Activated CD8-positive, alpha-beta T cell treated with anti-CD3 and anti-CD28 coated beads for 36 hours (primary cell): ENCODE measurements at regions not wholly inside any gene's neighbourhood (a gene's known extent, or its start where the extent isn't known, plus 50 kb on each side); places are given as distances from the start of the nearest gene placed in this dataset.

Source experiments
- ATAC-seq: fragments of 200-7000 bp; cut with Tn5 transposase; one replicate; pipeline ENCODE4 v1.10.0; 2021; ENCODE audit warnings: mild to moderate bottlenecking, moderate library complexity
- CTCF ChIA-PET: fragments of 350-600 bp; sonication (Branson Sonifier 250); formaldehyde crosslinking; loops from one replicate; lab custom pipeline; 2021; ENCODE audit warnings: antibody characterized with exemption; lab: Charles Lee
- POLR2A ChIA-PET: fragments of 350-600 bp; sonication (Branson Sonifier 250); formaldehyde crosslinking; loops from one replicate; lab custom pipeline; 2021; ENCODE audit warnings: antibody characterized with exemption; lab: Charles Lee
- DNase-seq: peaks from one replicate; pipeline ENCODE4 v3.0.0-alpha.2; 2020
- H3K27ac Mint-ChIP-seq: one replicate; pipeline ENCODE4 v1.8.0; 2021; ENCODE audit warnings: mild to moderate bottlenecking, mixed read lengths
- H3K27me3 Mint-ChIP-seq: one replicate; pipeline ENCODE4 v1.8.0; 2021; ENCODE audit warnings: mixed read lengths
- H3K36me3 Mint-ChIP-seq: one replicate; pipeline ENCODE4 v1.8.0; 2021; ENCODE audit warnings: low read depth, mixed read lengths
- H3K4me1 Mint-ChIP-seq: one replicate; pipeline ENCODE4 v1.8.0; 2021; ENCODE audit warnings: low read depth, mixed read lengths
- H3K4me3 Mint-ChIP-seq: one replicate; pipeline ENCODE4 v1.8.0; 2021; ENCODE audit warnings: mild to moderate bottlenecking, moderate library complexity, mixed read lengths
- H3K9me3 Mint-ChIP-seq: one replicate; pipeline ENCODE4 v1.8.0; 2021; ENCODE audit warnings: mixed read lengths
- CTCF ChIP-seq: fragments of 200-600 bp; IDR thresholded peaks from one replicate; pipeline ENCODE4 v1.8.0; 2022; ENCODE audit warnings: antibody characterized with exemption, mild to moderate bottlenecking
- intact Hi-C: fragments of 100-400 bp; cut with micrococcal nuclease; formaldehyde crosslinking; loops from one replicate; pipeline ENCODE4 v1.10.0; 2022

- Mint-ChIP-seq H3K4me3 (no peak overlapping the region), H3K27ac (no peak overlapping the region), H3K9me3 (peaks cover 2% of the 10 kb centered on the region), H3K27me3 (no peaks in the 10 kb centered on the region), H3K4me1 (no peaks in the 10 kb centered on the region), H3K36me3 (no peaks in the 10 kb centered on the region)
- intact Hi-C loops, result no loop called here
- POLR2A ChIA-PET, result no interaction called here
- no peak for TF ChIP-seq CTCF
- ATAC-seq, result no peak
- CTCF ChIA-PET, result no interaction called here
- no peak for DNase-seq
These were observed 274.6 kb upstream of the IRX2 start for GRCh38 chr5:3026099-3026498.

GRCh38 chr5:3025392-3025791 lies 273.9 kb upstream of the IRX2 start:
- intact Hi-C loops, result no loop called here
- ChIA-PET POLR2A (no interaction called here), CTCF (no interaction called here)
- peaks cover 1% of the 10 kb centered on the region for H3K9me3 Mint-ChIP-seq
- H3K4me3 Mint-ChIP-seq, result no peak overlapping the region
- no peaks in the 10 kb centered on the region for H3K36me3 Mint-ChIP-seq
- TF ChIP-seq CTCF, result no peak
- no peaks in the 10 kb centered on the region for H3K4me1 Mint-ChIP-seq
- H3K27me3 Mint-ChIP-seq, result no peaks in the 10 kb centered on the region
- H3K27ac Mint-ChIP-seq, result no peak overlapping the region
- DNase-seq (no peak), ATAC-seq (no peak)

- DNase-seq (no peak), ATAC-seq (no peak)
- H3K36me3 Mint-ChIP-seq, result no peaks in the 10 kb centered on the region
- H3K27me3 Mint-ChIP-seq, result no peaks in the 10 kb centered on the region
- POLR2A ChIA-PET, result no interaction called here
- no peaks in the 10 kb centered on the region for H3K4me1 Mint-ChIP-seq
- H3K27ac Mint-ChIP-seq, result no peak overlapping the region
- TF ChIP-seq CTCF, result no peak
- intact Hi-C loops, result no loop called here
- no peak overlapping the region for H3K4me3 Mint-ChIP-seq
- CTCF ChIA-PET, result no interaction called here
- peaks cover 1% of the 10 kb centered on the region for H3K9me3 Mint-ChIP-seq
These were observed 273.5 kb upstream of the IRX2 start for GRCh38 chr5:3024976-3025375.

GRCh38 chr5:3024554-3024953 lies 273.1 kb upstream of the IRX2 start:
- Mint-ChIP-seq H3K4me3 (no peak overlapping the region), H3K27me3 (no peaks in the 10 kb centered on the region), H3K9me3 (peaks cover 1% of the 10 kb centered on the region), H3K36me3 (no peaks in the 10 kb centered on the region), H3K4me1 (no peaks in the 10 kb centered on the region), H3K27ac (no peak overlapping the region)
- no peak for TF ChIP-seq CTCF
- POLR2A ChIA-PET, result no interaction called here
- intact Hi-C loops, result no loop called here
- ATAC-seq, result no peak
- CTCF ChIA-PET, result no interaction called here
- no peak for DNase-seq

GRCh38 chr5:3024126-3024525 lies 272.6 kb upstream of the IRX2 start:
- POLR2A ChIA-PET, result no interaction called here
- intact Hi-C loops, result no loop called here
- no peaks in the 10 kb centered on the region for H3K36me3 Mint-ChIP-seq

More at GRCh38 chr5:3024126-3024525, 272.6 kb upstream of the IRX2 start:
- Mint-ChIP-seq H3K27me3 (no peaks in the 10 kb centered on the region), H3K9me3 (peaks cover 1% of the 10 kb centered on the region), H3K4me3 (no peak overlapping the region), H3K27ac (no peak overlapping the region), H3K4me1 (no peaks in the 10 kb centered on the region)
- DNase-seq (no peak), ATAC-seq (no peak)
- CTCF ChIA-PET, result no interaction called here
- no peak for TF ChIP-seq CTCF
